ENCODE measurements at regions not wholly inside any gene's neighbourhood (a gene's known extent, or its start where the extent isn't known, plus 50 kb on each side); places are given as distances from the start of the nearest gene placed in this dataset.
"Not testable (repeated sequence)": the region's sequence is repeated elsewhere in the genome, so short reads cannot be mapped to it uniquely, and the experiment has no call there.

DNA sequence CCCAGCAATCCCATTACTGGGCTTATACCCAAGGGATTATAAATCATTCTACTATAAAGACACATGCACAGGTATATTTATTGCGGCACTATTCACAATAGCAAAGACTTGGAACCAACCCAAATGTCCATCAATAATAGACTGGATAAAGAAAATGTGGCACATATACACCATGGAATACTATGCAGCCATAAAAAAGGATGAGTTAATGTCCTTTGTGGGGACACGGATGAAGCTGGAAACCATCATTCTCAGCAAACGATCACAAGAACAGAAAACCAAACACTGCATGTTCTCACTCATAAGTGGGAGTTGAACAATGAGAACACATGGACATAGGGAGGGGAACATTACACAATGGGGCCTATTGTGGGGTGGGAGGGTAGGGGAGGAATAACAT, 224.4 kb upstream of the SERP2 start:
- not testable (repeated sequence) for DNase-seq (ENCODE audit: low read depth in 2 of 2)

DNA sequence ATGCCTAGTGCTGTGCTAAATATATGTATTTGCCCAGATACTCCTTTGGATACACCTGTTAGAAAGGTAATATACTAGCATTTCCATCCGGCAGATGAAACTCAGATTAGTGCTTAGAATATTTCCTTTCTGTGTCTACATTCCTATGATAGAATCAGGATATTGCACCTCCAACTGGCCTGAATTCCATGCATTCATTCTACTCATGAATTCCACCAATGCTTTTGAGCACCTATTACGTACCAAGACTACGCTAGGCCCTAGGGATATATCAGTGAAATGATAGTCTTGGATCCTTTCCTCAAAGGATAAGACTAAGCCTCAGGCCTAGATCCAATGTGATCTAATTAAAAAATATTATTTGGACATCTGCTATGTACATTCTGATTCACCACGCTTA, 223.8 kb upstream of the SERP2 start:
- no peak for DNase-seq (ENCODE audit: low read depth in 2 of 2)

DNA sequence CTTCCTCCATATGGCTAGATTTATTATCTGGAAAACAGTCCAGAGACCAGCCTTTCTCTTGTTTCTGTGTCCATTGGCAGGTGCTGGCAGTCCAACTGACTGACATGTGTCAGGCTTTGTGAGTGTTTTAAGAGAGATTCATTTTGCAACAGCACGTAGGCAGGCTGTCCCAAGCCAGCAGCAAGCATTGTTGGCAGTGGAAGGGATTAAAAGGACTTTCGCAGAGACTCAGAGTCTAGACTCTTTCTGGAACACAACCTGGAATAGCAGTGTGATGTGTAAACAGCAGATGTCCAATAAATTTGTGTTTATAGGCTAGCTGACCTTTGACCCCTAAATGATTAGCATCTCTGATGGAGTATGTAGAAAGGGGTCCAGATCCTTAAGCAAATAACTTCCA, 222.2 kb upstream of the SERP2 start:
- no peak for DNase-seq (ENCODE audit: low read depth in 2 of 2)

DNA sequence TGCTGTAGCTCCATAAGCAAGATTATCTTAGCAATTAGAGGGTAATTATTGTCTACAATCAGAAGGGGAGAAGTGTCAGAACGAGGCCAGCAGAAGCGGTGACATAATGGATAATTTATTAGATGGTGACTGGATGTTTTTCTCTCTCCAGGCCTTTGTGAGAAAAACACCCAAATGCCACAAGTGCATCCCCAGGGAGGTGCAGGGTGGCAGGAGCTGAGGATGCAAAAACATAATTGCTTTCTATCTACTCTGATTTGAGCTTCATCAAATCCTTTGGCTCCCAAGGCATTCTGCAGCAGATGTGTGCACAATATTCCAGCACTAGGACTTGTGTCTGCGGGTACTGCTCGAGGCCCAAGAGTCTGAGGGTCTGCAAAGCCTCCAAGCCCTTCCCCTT, 220.1 kb upstream of the SERP2 start:
- no peak for DNase-seq (ENCODE audit: low read depth in 2 of 2)

DNA sequence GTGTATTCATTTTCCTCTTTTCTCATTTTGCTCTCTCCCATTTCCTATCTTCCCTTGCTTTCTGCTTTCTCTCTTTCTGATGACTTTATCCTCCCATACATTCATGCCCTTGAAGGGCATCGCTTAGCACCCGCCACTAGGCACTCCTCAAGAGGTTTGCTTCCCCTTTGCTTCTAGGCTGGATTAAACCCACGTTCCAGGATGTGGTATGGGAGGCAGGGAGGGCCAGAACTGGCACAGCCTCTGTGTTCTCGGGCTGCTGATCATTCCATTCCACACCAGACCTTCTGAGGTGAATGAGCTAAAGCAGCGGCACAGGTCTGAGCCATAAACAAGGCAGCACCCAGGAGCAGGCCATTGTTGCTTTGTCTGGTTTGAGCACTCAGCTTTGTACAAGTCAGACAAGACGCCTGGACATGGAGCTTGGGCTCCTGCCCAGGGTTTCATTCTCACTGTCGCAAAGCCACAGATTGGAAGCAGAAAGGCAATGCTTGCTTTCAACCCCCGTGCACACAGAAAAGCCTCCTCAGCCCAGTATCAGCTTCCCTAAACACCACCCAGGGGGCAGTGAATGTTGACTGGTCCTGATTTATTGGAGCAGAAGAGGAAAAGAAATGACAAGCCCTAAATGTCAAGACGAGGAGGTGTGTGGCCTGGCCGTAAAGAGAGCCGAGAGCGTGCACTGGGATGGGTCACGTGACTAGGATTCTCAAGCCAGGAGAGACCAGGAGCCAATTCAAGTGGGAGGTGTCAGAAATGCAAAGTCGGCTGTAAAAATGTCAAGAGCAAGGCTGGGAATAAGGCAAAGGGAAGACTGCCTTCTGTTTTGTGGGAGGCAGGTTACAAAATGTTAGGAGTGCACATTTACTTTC, 218.0 kb upstream of the SERP2 start:
- DNase-seq (ENCODE audit: low read depth in 2 of 2) = no peak

DNA sequence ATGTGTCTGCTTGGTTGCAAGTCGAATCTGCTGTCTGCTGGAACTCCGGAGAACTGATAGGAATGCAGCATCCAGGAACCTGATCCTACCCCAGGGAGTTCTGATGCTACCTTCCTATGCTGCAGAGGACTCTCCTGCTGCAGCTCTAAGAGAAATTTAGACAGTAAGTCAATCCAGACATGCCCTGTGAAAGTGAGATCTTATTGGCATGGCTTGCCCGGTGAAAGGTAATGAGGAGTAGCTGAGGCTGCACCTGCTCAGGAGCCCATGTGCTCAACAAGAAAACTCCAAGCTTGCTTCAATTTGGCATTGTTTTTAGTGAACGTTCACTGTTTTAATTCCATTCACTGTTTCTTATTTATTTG, 217.3 kb upstream of the SERP2 start:
- no peak for DNase-seq (ENCODE audit: low read depth in 2 of 2)

DNA sequence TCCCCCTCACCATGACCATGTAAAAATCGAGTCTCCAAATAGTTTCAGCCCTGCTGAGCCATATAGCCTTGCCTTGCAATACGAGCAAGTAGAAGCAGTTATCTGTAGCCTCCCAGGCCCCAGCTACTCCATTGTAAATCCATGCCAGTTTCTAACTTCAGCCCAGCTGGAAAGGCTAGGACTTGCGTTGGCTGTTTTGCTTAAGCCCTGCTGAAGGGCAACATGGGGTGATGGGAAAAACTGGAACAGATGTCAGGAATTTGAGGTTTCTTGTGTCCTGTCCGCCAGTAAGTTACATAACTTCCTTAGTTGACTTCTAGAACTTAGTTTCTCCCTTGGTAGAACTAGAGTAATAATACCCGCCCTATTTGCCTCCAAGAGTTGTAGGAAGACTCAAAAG, 216.0 kb upstream of the SERP2 start:
- DNase-seq (ENCODE audit: low read depth in 2 of 2) = no peak

DNA sequence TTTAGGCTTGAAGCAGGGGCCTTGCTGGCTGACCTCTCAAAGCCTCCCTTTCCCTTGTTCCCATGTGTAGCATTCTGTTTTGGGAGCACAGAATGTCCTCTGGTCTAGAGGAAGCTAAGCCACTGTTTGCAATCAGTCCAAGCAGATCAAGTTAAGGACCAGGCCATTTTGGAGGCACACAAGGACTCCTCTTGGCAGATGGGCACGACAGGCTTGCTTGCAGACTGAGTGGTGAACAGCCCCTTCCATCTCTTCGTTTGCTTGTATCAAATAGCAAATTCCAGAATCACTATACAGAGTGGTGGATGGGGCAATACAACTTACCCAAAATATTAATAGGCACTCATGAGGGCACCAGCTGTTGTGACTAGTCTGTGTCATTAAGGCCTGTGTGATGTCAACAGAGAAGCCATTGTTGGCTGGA, 215.5 kb upstream of the SERP2 start:
- DNase-seq (ENCODE audit: low read depth in 2 of 2) = no peak

DNA sequence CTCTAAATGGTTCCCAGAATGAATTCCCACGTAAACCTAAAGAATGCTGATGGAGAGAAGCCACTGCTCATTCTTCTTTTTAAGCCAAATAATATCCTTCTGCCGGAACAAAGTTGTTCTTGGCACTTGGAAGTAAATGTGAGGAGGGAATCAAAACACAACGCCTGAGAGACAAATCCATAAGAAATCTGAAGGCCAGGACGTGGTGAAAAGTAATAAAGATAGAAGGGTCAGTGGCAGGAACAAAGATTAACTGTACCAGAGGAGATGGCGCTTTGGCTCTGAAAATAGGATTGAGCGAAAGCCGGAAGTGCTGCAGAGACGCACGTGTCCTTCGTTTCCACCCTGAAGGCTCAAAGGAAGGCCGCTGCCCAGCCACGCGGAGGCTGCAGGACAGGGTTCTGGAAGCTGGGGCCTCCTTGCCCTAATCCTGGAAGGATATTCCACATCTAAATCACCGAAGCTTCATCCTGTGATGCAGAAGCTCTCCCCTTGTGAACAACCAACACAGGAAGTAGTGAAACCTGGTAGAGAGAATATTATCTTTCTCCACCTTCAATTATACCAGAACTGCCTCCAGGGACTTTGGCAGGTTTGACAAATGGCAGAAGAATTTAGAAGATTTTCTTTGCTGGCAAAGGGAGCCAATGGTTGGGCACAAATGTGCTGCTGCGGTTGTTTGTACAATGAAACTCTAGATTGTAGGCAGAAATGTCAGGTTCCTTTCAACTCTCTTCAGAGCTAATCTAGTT, 214.6 kb upstream of the SERP2 start:
- DNase-seq (ENCODE audit: low read depth in 2 of 2) = no peak

DNA sequence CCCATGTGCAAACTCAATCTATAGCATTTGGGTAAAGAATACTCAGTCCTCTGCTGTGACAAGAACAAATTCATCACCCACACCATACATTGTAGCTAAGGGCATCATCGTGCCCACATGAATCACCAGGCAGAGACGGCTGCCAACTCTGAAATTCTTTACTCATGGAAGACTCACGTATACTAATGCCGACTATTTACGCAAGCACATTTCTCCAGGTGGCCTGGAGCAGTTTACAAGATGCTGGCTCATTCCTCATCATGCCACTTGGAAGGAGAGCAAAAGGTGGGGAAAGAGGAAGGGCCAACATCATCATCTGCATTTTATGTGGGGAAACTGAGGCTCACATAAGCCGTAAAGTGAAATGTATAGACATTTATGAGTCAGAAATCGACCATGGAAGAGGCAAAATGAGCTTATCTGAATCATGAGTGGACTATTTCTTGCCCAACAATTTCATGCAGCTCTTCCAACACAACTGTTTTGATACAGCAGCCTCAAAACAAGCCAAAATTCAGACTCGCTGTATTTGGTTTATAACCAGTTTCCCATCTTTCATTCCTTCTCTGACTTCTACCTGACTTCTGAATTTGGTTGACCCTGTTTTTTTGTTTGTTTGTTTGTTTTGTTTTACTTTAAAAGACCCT, 213.9 kb upstream of the SERP2 start:
- DNase-seq (ENCODE audit: low read depth in 2 of 2) = no peak

DNA sequence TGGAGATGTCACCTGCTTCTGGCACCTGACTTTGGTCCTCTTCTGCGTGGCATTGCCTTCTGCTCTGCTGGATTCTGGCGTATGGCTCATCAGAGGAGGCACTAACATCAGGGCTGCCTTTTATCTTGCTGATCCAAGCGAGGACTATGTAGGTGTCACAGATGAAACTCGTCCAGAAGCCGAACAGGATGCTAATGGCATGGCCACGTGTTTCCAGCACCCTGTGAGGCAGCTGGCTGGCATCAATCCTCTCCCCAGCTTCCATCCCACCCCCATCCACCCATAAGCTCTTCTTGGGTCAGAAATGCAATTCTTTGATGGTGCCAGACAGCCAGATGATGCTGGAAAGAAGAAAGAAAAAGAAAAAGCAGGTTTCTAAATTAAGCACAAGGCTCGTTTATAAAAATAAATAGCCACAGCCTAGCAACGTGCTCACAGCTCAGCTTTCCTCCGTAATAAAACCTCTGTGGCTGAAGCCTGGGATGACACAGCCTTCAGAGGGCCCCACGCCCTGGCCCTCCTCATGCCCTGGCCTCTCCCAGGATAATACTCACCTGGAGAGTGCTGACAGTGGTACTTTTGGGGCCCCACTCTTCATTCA, 212.9 kb upstream of the SERP2 start:
- DNase-seq (ENCODE audit: low read depth in 2 of 2) = no peak

DNA sequence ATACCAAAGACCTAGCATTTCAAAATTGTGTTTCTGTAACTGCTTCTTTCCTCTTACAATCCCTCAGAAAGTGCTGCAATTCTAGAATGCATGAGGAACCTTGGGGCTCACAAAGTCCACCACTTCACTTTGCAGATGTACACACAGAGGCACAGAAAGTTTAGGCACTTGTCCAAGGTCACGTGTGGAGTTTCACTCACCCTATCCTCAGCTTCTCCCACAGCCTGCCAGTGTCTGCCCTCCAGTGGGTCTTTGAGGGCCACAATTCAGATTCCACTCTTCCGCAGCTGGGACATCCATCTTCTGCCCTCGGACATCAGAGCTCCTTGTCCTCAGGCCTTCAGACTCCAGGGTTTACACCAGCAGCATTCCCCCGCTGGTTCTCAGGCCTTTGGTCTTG, 210.5 kb upstream of the SERP2 start:
- DNase-seq (ENCODE audit: low read depth in 2 of 2) = no peak

DNA sequence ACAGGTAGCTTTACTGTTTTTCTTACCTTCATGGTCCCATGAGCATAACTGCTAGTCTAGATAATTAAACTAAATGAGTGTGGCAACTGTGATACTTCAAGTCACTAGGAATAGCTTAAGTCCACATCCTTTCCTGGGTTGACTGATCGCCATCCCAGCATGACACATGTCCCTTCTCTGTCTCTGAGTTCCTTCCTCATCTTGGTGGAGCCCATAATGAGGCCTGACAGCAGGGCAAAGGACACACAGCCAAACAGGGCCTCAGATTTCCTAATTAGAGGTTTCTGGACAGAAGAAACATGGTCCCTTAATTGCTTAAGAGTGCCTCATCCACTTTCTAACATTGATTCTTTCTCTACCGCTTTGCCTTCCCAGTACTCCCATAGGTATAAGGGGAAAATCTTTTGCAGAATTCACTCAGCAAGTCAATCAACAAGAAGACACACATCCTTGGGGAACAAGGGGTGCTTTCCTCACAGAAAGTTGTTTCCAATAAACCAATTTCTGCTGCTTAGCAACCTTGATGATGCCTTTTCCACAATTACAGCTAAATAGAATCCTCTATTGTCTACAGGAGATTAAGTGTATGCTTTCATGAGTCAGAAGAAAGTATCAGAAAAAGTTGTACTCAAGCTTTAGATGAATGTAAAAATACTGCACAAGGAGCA, 208.3 kb upstream of the SERP2 start:
- no peak for DNase-seq (ENCODE audit: low read depth in 2 of 2)

DNA sequence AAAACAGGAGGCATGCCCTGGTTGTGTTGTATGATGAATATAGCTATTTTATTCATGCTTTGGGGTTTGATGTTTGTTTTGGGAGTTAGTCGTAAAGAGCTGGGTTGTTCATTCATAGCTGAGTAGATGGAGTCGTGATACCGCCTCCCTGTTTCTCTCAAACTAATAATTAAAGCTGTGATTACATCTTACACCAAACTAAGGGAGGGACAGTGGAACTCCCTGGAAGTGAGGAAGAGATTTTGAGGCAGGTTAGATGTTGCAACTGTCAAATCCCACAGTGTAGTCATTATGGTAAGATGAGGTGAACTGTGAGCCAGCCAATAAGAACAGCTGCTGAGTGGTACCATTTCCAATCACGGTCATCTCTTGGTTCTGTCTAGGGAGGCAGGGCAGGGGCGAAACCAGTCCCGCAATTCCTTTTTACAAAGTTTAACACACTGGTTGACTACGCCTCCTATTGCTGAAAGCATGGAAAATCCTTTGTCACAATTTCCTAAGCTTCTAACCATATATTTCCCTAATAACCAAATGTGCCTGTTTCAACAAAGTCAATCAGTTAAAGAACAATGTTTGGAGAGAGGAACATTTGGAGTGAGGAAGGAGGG, 207.6 kb upstream of the SERP2 start:
- no peak for DNase-seq (ENCODE audit: low read depth in 2 of 2)

DNA sequence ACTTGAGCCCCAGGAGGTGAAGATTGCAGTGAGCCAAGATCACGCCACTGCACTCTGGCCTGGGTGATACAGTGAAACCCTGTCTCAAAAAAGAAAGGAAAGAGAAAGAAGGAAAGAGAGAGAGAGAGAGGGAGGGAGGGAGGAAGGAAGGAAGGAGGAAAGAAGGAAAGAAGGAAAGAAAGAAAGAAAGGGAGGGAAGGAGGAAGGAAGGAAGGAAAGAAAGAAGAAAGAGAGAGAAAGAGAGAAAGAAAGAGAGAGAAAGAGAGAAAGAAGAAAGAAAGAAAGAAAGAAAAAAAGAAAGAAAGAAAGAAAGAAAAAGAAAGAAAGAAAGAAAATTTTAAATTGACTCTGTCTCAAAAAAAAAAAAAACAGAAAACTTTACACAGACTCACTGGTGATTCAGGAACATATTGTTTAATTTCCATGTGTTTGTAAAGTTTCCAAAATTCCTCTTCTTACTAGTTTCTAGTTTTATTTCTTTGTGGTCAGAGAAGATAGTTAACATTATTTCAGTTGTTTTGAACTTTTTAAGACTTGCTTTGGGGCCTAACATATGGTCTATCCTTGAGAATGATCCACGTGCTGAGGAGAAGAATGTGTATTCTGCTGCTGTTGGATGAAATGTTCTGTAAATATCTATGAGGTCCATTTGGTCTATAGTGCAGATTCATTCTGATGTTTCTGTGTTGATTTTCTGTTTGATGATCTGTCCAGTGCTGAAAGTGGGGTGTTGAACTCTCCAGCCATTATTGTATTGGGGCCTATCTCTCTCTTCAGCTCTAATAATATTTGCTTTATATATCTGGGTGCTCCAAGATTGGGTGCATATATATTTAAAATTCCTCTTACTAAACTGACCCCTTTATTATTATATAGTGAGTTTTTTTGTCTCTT, 204.4 kb upstream of the SERP2 start:
- no peak for DNase-seq (ENCODE audit: low read depth in 2 of 2)

DNA sequence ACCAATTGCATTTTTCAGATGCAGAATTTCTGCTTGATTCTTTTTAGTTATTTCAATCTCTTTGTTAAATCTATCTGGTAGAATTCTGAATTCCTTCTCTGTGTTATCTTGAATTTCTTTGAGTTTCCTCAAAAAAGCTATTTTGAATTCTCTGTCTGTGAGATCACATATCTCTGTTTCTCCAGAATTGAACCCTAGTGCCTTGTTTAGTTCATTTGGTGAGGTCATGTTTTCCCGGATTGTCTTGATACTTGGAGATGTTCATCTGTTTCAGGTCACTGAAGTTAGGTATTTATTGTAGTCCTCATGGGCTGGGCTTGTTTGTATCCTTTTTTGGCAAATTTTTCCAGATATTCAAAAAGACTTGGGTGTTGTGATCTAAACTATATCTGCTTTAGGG, 202.9 kb upstream of the SERP2 start:
- no peak for DNase-seq (ENCODE audit: low read depth in 2 of 2)

DNA sequence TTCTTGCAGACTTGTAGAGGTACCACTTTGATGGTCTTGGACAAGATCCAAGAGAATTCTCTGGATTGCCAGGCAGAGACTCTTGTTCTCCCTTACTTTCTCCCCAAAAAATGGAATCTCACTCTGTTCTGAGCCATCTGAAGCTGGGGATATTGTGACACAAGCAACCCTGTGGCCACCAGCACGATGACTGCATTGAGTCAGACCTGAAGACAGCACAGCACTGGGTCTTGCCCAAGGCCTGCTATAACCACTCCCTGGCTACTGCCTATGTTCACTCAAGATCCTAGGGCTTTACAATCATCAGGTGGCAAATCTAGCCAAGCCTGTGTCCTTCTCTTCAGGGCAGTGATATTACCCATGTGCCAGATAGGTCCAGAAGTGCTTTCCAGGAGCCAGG, 202.5 kb upstream of the SERP2 start:
- no peak for DNase-seq (ENCODE audit: low read depth in 2 of 2)

DNA sequence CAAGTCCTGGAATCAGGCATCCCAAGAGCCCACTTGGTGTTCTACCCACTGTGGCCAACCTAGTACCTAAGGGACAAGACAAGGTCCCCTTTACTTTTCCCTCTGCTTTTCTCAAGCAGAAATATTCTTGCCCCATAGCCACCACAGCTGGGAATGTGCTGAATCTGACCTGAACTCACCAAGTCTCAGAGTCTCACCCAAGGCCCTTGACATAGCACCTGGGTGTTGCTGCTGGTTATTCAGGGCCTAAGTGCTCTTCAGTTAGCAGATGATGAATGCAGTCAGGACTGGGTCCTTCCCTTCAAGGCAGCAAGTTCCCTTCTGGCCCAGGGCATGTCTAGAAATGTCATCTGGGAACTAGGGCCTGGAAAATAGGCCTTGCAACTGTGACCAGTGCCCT, 201.8 kb upstream of the SERP2 start:
- DNase-seq (ENCODE audit: low read depth in 2 of 2) = no peak

DNA sequence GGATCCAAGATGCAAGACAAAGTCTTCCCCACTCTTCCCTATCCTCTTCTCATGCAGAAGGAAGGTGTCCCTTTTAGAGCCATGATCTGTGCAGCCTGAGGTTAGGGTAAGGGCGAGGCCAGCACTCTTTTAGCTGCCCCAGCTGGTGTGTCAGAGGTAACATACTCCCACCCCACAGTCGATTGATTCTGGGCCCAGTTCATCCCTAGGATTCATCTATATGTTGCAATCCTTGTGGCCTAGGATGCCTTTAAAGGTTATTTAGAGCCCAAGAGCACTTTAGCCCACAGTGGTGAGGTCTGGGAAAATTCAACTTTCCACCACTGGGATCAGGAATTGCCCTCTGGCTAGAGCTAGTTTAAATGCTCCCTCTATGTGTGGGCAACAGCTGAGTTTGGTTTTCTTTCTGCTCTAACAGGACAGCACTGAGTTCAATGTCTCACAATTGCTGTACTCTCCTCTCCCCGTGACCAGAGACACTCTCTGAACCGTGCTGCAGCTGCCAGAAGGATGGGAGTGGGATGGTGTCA, 201.3 kb upstream of the SERP2 start:
- DNase-seq (ENCODE audit: low read depth in 2 of 2) = no peak

DNA sequence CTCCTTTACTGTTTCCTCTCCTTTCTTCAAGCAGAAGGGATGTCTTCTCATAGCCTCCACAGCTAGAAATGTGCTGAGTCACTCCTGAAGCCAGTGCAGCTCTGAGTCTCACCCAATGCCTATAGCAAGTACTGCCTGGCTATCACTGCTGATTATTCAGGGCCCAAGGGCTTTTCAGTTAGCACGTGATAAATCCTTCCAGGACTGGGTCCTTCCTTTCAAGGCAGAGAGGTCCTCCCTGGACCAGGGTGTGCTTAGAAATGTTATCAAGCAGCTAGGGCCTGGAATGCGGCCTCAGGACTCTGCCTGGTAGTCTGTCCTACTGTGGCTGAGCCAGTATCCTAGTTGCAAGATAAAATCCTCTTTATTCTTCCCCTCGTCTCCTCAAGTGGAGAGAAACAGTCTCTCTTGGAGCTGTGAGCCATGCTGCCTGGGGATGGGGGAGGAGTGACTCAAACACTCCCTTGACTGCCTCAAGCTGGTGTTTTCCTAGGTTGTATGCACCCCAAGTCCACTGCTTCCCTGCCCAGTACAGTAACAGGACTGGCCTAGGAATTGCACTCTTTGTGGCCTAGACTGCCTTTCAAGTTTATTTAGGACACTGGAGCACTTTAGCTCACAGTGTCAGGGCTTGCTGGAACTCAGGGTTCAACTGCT, 198.7 kb upstream of the SERP2 start:
- no peak for DNase-seq (ENCODE audit: low read depth in 2 of 2)

Data from stimulated activated CD8-positive, alpha-beta memory T cell treated with anti-CD3 and anti-CD28 coated beads, Interleukin-7, amount 100 ng/mL, for 1 hour (primary cell).